Sigmoid colon (tissue), 4 donors: ENCODE measurements at regions not wholly inside any gene's neighbourhood (a gene's known extent, or its start where the extent isn't known, plus 50 kb on each side); places are given as distances from the start of the nearest gene placed in this dataset.

ENCODE experiments used
- CTCF ChIP-seq, 4 experiments: fragments of 450-650 bp in 3 of 4; fragments of 200-600 bp in 1 of 4; IDR thresholded peaks; one replicate each; pipeline ENCODE4 v1.5.1; 2016 to 2019; ENCODE audit warnings: antibody characterized with exemption in 4 of 4, mild to moderate bottlenecking in 3 of 4, moderate library complexity in 2 of 4
- EP300 ChIP-seq, 4 donors: sonication (generic); formaldehyde crosslinking; IDR thresholded peaks; one replicate each; pipeline ENCODE4 v1.6.1; 2017; ENCODE audit warnings: antibody characterized with exemption in 4 of 4
- POLR2A ChIP-seq, 2 donors: fragments of 450-650 bp; IDR thresholded peaks; one replicate each; pipeline ENCODE4 v1.6.1; 2016; ENCODE audit warnings: antibody characterized with exemption in 2 of 2, mild to moderate bottlenecking in 2 of 2, moderate library complexity in 2 of 2
- POLR2AphosphoS5 ChIP-seq, 4 donors: sonication (generic); formaldehyde crosslinking; IDR thresholded peaks; one replicate each; pipeline ENCODE4 v1.6.1; 2017; ENCODE audit warnings: antibody characterized with exemption in 4 of 4

DNA sequence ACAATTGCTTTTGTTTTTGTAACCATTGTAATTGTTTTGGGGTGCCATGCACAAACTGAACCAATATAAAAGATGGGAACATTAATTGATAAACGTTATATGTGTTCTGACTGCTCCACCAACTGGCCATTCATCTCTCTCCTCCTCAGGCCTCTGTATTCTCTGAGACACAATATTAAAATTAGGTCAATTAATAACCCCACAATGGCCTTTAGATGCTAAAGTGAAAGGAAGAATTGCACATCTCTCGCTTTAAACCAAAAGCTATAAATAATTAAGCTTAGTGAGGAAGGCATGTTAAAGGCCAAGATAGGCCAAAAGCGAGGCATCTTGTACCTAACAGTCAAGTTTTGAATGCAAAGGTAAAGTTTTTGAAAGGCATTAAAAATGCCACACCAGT is 448.4 kb upstream of the ITGA1 start:
- TF ChIP-seq CTCF (IDR thresholded peaks at IDR 0.05), result no peak
- TF ChIP-seq EP300 (IDR thresholded peaks at IDR 0.05), result no peak
- TF ChIP-seq POLR2A (IDR thresholded peaks at IDR 0.05), result no peak
- TF ChIP-seq POLR2AphosphoS5 (IDR thresholded peaks at IDR 0.05), result no peak
